OCI-LY1 (cell line): ENCODE measurements at regions not wholly inside any gene's neighbourhood (a gene's known extent, or its start where the extent isn't known, plus 50 kb on each side); places are given as distances from the start of the nearest gene placed in this dataset.

Source experiments
- CTCF ChIP-seq: fragments of 200-600 bp; sonication (generic), shearing (Covaris generic); IDR thresholded peaks from 2 replicates; pipeline ENCODE4 v1.5.1; 2017; ENCODE audit warnings: mild to moderate bottlenecking, antibody characterized with exemption, low read length, moderate library complexity, mixed read lengths
- EZH2 ChIP-seq: fragments of 200-600 bp; sonication (generic), shearing (Covaris generic); IDR thresholded peaks from 2 replicates; pipeline ENCODE4 v1.8.0; 2017; ENCODE audit warnings: borderline replicate concordance, mixed run types, mild to moderate bottlenecking, antibody characterized with exemption, low read length, moderate library complexity, mixed read lengths

- TF ChIP-seq EZH2 (no peak), CTCF (no peak)
These were observed 228.5 kb upstream of the AJAP1 start for GRCh38 chr1:4425892-4426291.
